ENCODE measurements at regions not wholly inside any gene's neighbourhood (a gene's known extent, or its start where the extent isn't known, plus 50 kb on each side); places are given as distances from the start of the nearest gene placed in this dataset.

DNA sequence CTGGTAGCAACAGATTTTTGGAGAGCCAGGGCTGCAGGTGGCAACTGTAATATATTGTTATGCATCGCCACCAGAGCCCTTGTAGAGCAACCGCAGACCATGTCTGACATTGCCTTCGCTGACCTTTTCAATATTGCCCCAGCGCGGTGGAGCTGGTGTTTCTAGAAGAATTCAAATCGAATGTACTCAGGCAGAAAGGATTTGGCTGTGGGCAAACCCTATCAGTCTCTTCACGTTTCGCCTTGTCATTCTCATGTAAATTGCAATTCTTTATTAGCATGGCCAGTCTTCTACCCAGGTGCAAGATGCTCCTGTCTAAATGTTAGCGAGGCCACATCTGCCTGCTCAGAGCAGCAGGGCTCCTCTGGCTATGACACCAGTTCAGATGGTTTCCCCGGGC lies 490.2 kb upstream of the AUTS2 start:
- Histone ChIP-seq H3F3A (replicated peaks; ENCODE audit: low read depth) (no peaks in the 10 kb centered on the region), H4K20me1 (replicated peaks; ENCODE audit: insufficient read depth) (no peaks in the 10 kb centered on the region), H3K27me3 (ENCODE audit: insufficient read depth) (no peaks in the 10 kb centered on the region), H3K27ac (ENCODE audit: low read depth) (no peak overlapping the region), H3K4me1 (ENCODE audit: insufficient read depth) (peaks cover 13% of the 10 kb centered on the region), H3K4me3 (no peak overlapping the region), H3K9me2 (ENCODE audit: insufficient read depth) (no peaks in the 10 kb centered on the region), H2AFZ (no peak overlapping the region), H3K36me3 (ENCODE audit: insufficient read depth) (no peaks in the 10 kb centered on the region; the same call in 1 of the 2 replicates), H3K79me2 (replicated peaks; ENCODE audit: insufficient read depth) (no peaks in the 10 kb centered on the region), H3K4me2 (peak overlapping the region; percentile 29)
- peaks cover 98% of the 10 kb centered on the region for H3K9me3 Mint-ChIP-seq
- H3K27me3 Mint-ChIP-seq (ENCODE audit: insufficient read depth, low read depth, poor library complexity) = peaks cover 4% of the 10 kb centered on the region
- ATAC-seq (no peak), DNase-seq (ENCODE audit: low spot score) (peak; percentile 16)
- peaks cover 35% of the 10 kb centered on the region for H3K36me3 Mint-ChIP-seq (ENCODE audit: low read depth)
- no peak overlapping the region for H3K4me3 Mint-ChIP-seq
- TF ChIP-seq ZNF114 (CRISPR knock-in tag; IDR thresholded peaks at IDR 0.05) = no peak
- TF ChIP-seq, protein P1, sequence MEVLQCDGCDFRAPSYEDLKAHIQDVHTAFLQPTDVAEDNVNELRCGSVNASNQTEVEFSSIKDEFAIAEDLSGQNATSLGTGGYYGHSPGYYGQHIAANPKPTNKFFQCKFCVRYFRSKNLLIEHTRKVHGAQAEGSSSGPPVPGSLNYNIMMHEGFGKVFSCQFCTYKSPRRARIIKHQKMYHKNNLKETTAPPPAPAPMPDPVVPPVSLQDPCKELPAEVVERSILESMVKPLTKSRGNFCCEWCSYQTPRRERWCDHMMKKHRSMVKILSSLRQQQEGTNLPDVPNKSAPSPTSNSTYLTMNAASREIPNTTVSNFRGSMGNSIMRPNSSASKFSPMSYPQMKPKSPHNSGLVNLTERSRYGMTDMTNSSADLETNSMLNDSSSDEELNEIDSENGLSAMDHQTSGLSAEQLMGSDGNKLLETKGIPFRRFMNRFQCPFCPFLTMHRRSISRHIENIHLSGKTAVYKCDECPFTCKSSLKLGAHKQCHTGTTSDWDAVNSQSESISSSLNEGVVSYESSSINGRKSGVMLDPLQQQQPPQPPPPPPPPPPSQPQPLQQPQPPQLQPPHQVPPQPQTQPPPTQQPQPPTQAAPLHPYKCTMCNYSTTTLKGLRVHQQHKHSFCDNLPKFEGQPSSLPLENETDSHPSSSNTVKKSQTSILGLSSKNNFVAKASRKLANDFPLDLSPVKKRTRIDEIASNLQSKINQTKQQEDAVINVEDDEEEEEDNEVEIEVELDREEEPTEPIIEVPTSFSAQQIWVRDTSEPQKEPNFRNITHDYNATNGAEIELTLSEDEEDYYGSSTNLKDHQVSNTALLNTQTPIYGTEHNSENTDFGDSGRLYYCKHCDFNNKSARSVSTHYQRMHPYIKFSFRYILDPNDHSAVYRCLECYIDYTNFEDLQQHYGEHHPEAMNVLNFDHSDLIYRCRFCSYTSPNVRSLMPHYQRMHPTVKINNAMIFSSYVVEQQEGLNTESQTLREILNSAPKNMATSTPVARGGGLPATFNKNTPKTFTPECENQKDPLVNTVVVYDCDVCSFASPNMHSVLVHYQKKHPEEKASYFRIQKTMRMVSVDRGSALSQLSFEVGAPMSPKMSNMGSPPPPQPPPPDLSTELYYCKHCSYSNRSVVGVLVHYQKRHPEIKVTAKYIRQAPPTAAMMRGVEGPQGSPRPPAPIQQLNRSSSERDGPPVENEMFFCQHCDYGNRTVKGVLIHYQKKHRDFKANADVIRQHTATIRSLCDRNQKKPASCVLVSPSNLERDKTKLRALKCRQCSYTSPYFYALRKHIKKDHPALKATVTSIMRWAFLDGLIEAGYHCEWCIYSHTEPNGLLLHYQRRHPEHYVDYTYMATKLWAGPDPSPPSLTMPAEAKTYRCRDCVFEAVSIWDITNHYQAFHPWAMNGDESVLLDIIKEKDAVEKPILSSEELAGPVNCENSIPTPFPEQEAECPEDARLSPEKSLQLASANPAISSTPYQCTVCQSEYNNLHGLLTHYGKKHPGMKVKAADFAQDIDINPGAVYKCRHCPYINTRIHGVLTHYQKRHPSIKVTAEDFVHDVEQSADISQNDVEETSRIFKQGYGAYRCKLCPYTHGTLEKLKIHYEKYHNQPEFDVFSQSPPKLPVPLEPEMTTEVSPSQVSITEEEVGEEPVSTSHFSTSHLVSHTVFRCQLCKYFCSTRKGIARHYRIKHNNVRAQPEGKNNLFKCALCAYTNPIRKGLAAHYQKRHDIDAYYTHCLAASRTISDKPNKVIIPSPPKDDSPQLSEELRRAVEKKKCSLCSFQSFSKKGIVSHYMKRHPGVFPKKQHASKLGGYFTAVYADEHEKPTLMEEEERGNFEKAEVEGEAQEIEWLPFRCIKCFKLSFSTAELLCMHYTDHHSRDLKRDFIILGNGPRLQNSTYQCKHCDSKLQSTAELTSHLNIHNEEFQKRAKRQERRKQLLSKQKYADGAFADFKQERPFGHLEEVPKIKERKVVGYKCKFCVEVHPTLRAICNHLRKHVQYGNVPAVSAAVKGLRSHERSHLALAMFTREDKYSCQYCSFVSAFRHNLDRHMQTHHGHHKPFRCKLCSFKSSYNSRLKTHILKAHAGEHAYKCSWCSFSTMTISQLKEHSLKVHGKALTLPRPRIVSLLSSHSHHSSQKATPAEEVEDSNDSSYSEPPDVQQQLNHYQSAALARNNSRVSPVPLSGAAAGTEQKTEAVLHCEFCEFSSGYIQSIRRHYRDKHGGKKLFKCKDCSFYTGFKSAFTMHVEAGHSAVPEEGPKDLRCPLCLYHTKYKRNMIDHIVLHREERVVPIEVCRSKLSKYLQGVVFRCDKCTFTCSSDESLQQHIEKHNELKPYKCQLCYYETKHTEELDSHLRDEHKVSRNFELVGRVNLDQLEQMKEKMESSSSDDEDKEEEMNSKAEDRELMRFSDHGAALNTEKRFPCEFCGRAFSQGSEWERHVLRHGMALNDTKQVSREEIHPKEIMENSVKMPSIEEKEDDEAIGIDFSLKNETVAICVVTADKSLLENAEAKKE (CRISPR knock-in tag; IDR thresholded peaks at IDR 0.05) = no peak
- TF ChIP-seq EZH2phosphoT487 (IDR thresholded peaks at IDR 0.05; ENCODE audit: unreplicated experiment) = no peak
- TF ChIP-seq JUNB (IDR thresholded peaks at IDR 0.05; ENCODE audit: unreplicated experiment) = no peak
- TF ChIP-seq ZNF331 (CRISPR knock-in tag; IDR thresholded peaks at IDR 0.05; ENCODE audit: low read depth) = no peak
- TF ChIP-seq, protein P2, sequence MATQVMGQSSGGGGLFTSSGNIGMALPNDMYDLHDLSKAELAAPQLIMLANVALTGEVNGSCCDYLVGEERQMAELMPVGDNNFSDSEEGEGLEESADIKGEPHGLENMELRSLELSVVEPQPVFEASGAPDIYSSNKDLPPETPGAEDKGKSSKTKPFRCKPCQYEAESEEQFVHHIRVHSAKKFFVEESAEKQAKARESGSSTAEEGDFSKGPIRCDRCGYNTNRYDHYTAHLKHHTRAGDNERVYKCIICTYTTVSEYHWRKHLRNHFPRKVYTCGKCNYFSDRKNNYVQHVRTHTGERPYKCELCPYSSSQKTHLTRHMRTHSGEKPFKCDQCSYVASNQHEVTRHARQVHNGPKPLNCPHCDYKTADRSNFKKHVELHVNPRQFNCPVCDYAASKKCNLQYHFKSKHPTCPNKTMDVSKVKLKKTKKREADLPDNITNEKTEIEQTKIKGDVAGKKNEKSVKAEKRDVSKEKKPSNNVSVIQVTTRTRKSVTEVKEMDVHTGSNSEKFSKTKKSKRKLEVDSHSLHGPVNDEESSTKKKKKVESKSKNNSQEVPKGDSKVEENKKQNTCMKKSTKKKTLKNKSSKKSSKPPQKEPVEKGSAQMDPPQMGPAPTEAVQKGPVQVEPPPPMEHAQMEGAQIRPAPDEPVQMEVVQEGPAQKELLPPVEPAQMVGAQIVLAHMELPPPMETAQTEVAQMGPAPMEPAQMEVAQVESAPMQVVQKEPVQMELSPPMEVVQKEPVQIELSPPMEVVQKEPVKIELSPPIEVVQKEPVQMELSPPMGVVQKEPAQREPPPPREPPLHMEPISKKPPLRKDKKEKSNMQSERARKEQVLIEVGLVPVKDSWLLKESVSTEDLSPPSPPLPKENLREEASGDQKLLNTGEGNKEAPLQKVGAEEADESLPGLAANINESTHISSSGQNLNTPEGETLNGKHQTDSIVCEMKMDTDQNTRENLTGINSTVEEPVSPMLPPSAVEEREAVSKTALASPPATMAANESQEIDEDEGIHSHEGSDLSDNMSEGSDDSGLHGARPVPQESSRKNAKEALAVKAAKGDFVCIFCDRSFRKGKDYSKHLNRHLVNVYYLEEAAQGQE (IDR thresholded peaks at IDR 0.05; ENCODE audit: unreplicated experiment) = no peak
- TF ChIP-seq, protein P3, sequence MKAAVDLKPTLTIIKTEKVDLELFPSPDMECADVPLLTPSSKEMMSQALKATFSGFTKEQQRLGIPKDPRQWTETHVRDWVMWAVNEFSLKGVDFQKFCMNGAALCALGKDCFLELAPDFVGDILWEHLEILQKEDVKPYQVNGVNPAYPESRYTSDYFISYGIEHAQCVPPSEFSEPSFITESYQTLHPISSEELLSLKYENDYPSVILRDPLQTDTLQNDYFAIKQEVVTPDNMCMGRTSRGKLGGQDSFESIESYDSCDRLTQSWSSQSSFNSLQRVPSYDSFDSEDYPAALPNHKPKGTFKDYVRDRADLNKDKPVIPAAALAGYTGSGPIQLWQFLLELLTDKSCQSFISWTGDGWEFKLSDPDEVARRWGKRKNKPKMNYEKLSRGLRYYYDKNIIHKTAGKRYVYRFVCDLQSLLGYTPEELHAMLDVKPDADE (IDR thresholded peaks at IDR 0.05) = no peak
- no peak for TF ChIP-seq NANOG (IDR thresholded peaks at IDR 0.05; ENCODE audit: borderline replicate concordance)
- no peak for TF ChIP-seq CREB1 (CRISPR knock-in tag; IDR thresholded peaks at IDR 0.05; ENCODE audit: low read depth)
- TF ChIP-seq, protein P4, sequence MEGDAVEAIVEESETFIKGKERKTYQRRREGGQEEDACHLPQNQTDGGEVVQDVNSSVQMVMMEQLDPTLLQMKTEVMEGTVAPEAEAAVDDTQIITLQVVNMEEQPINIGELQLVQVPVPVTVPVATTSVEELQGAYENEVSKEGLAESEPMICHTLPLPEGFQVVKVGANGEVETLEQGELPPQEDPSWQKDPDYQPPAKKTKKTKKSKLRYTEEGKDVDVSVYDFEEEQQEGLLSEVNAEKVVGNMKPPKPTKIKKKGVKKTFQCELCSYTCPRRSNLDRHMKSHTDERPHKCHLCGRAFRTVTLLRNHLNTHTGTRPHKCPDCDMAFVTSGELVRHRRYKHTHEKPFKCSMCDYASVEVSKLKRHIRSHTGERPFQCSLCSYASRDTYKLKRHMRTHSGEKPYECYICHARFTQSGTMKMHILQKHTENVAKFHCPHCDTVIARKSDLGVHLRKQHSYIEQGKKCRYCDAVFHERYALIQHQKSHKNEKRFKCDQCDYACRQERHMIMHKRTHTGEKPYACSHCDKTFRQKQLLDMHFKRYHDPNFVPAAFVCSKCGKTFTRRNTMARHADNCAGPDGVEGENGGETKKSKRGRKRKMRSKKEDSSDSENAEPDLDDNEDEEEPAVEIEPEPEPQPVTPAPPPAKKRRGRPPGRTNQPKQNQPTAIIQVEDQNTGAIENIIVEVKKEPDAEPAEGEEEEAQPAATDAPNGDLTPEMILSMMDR (conservative IDR thresholded peaks at IDR 0.05; ENCODE audit: low read depth in 2 of 2) = no peak
- no peak for TF ChIP-seq STAT1 (IDR thresholded peaks at IDR 0.05; ENCODE audit: unreplicated experiment)
- no peak for TF ChIP-seq EZH2 (IDR thresholded peaks at IDR 0.05; ENCODE audit: low read depth, unreplicated experiment)
- no peak for TF ChIP-seq POLR2AphosphoS5 (IDR thresholded peaks at IDR 0.05; ENCODE audit: low read depth)
- H3K27ac Mint-ChIP-seq = no peak overlapping the region
- H3K4me1 Mint-ChIP-seq = no peaks in the 10 kb centered on the region
